OCI-LY3 (cell line): ENCODE measurements at regions not wholly inside any gene's neighbourhood (a gene's known extent, or its start where the extent isn't known, plus 50 kb on each side); places are given as distances from the start of the nearest gene placed in this dataset.

Source experiments
- H2AFZ ChIP-seq: fragments of 200-600, 300-600 bp; shearing (Covaris generic); 2 replicates; pipeline ENCODE4 v1.6.0; 2014; ENCODE audit warnings: antibody characterized with exemption, low read depth, low read length
- H3K27ac ChIP-seq: fragments of 200-600, 300-600 bp; sonication (generic); 2 replicates; pipeline ENCODE4 v1.5.1; 2014; ENCODE audit warnings: mild to moderate bottlenecking, low read length, moderate library complexity, mixed read lengths
- H3K27me3 ChIP-seq: fragments of 200-600, 300-600 bp; sonication (generic); 2 replicates; pipeline ENCODE4 v1.6.1; 2014; ENCODE audit warnings: low read depth, low read length, mixed read lengths
- H3K36me3 ChIP-seq: fragments of 200-600, 300-600 bp; sonication (generic); replicated peaks from 2 replicates; pipeline ENCODE3; 2014; ENCODE audit warnings: low read depth, low read length, mixed read lengths
- H3K4me1 ChIP-seq: fragments of 300-600, 200-600 bp; sonication (generic); 2 replicates; pipeline ENCODE4 v1.6.1; 2014; ENCODE audit warnings: low read length, mixed read lengths
- H3K4me2 ChIP-seq: fragments of 200-600, 300-600 bp; sonication (generic); 2 replicates; pipeline ENCODE4 v1.6.1; 2014; ENCODE audit warnings: low read length, mixed read lengths
- H3K4me3 ChIP-seq: fragments of 300-600, 200-600 bp; sonication (generic); 2 replicates; pipeline ENCODE4 v1.5.1; 2014; ENCODE audit warnings: antibody characterized with exemption, mild to moderate bottlenecking, low read length, moderate library complexity
- H3K79me2 ChIP-seq: fragments of 300-600, 200-600 bp; shearing (Covaris generic); 2 replicates; pipeline ENCODE4 v1.6.1; 2014; ENCODE audit warnings: mild to moderate bottlenecking, low read length, mixed read lengths
- H3K9ac ChIP-seq: fragments of 300-600, 200-600 bp; shearing (Covaris generic); 2 replicates; pipeline ENCODE4 v1.6.0; 2014; ENCODE audit warnings: mild to moderate bottlenecking, low read length, moderate library complexity
- H3K9me3 ChIP-seq: fragments of 200-600, 300-600 bp; shearing (Covaris generic); 2 replicates; pipeline ENCODE4 v1.6.1; 2014; ENCODE audit warnings: low read length, mixed read lengths; ENCODE audit not compliant: insufficient read depth
- H4K20me1 ChIP-seq: fragments of 200-600, 300-600 bp; sonication (generic); 2 replicates; pipeline ENCODE4 v1.6.1; 2016; ENCODE audit warnings: low read length, mixed read lengths; ENCODE audit not compliant: insufficient read depth
- CTCF ChIP-seq: fragments of 200-600, 300-600 bp; sonication (generic); IDR thresholded peaks from 2 replicates; pipeline ENCODE4 v1.5.1; 2014; ENCODE audit warnings: antibody characterized with exemption, low read length, low read depth
- EZH2phosphoT487 ChIP-seq: fragments of 200-600 bp; shearing (Covaris generic); IDR thresholded peaks from 2 replicates; pipeline ENCODE4 v1.6.1; 2018; ENCODE audit warnings: antibody characterized with exemption, mixed run types, low read depth

GRCh38 chr1:83555871-83556270, 443.1 kb downstream of the TTLL7 start:
- no peak for TF ChIP-seq EZH2phosphoT487
- TF ChIP-seq CTCF, result no peak
- no peak overlapping the region for H3K9ac ChIP-seq
- no peaks in the 10 kb centered on the region for H4K20me1 ChIP-seq
- no peaks in the 10 kb centered on the region for H3K36me3 ChIP-seq
- no peaks in the 10 kb centered on the region for H3K27me3 ChIP-seq
- H3K4me2 ChIP-seq, result no peak overlapping the region
- H3K4me1 ChIP-seq, result peaks cover 24% of the 10 kb centered on the region
- H3K79me2 ChIP-seq, result no peaks in the 10 kb centered on the region
- H3K9me3 ChIP-seq, result no peaks in the 10 kb centered on the region
- H3K4me3 ChIP-seq, result no peak overlapping the region
- no peak overlapping the region for H2AFZ ChIP-seq
- no peak overlapping the region for H3K27ac ChIP-seq

GRCh38 chr1:83554174-83554573, 444.8 kb downstream of the TTLL7 start:
- Histone ChIP-seq H3K4me3 (no peak overlapping the region), H3K27me3 (no peaks in the 10 kb centered on the region)

GRCh38 chr1:83552820-83553219, 446.1 kb downstream of the TTLL7 start:
- no peaks in the 10 kb centered on the region for H3K9me3 ChIP-seq
- H3K4me1 ChIP-seq, result peaks cover 6% of the 10 kb centered on the region
- no peak overlapping the region for H2AFZ ChIP-seq
- no peaks in the 10 kb centered on the region for H4K20me1 ChIP-seq
- no peak for TF ChIP-seq EZH2phosphoT487
- no peak for TF ChIP-seq CTCF
- H3K4me3 ChIP-seq, result no peak overlapping the region
- H3K4me2 ChIP-seq, result no peak overlapping the region
- no peaks in the 10 kb centered on the region for H3K36me3 ChIP-seq
- H3K9ac ChIP-seq, result no peak overlapping the region
- no peak overlapping the region for H3K27ac ChIP-seq
- no peaks in the 10 kb centered on the region for H3K79me2 ChIP-seq
- H3K27me3 ChIP-seq, result no peaks in the 10 kb centered on the region

More at GRCh38 chr1:83554174-83554573, 444.8 kb downstream of the TTLL7 start:
- H3K4me2 ChIP-seq, result no peak overlapping the region
- 0 out of 2 replicates have a peak overlapping the region, but pooled peaks have one; percentile 21 for H2AFZ ChIP-seq
- no peak overlapping the region for H3K9ac ChIP-seq
- no peak overlapping the region for H3K27ac ChIP-seq
- TF ChIP-seq CTCF (no peak), EZH2phosphoT487 (no peak)
- peaks cover 13% of the 10 kb centered on the region for H3K4me1 ChIP-seq
- no peaks in the 10 kb centered on the region for H3K9me3 ChIP-seq
- no peaks in the 10 kb centered on the region for H3K36me3 ChIP-seq
- H3K79me2 ChIP-seq, result no peaks in the 10 kb centered on the region
- no peaks in the 10 kb centered on the region for H4K20me1 ChIP-seq

- no peaks in the 10 kb centered on the region for H3K36me3 ChIP-seq
- H3K9ac ChIP-seq, result no peak overlapping the region
- H3K27ac ChIP-seq, result no peak overlapping the region
- H3K4me3 ChIP-seq, result no peak overlapping the region
- no peak overlapping the region for H2AFZ ChIP-seq
- no peaks in the 10 kb centered on the region for H3K9me3 ChIP-seq
- TF ChIP-seq CTCF (no peak), EZH2phosphoT487 (no peak)
- H3K4me2 ChIP-seq, result no peak overlapping the region
- H3K4me1 ChIP-seq, result no peaks in the 10 kb centered on the region
- no peaks in the 10 kb centered on the region for H4K20me1 ChIP-seq
- no peaks in the 10 kb centered on the region for H3K27me3 ChIP-seq
- H3K79me2 ChIP-seq, result no peaks in the 10 kb centered on the region
These were observed 450.6 kb downstream of the TTLL7 start for GRCh38 chr1:83548311-83548710.
